CD4-positive, alpha-beta memory T cell (primary cell): ENCODE measurements at regions not wholly inside any gene's neighbourhood (a gene's known extent, or its start where the extent isn't known, plus 50 kb on each side); places are given as distances from the start of the nearest gene placed in this dataset.

Experiments
- CTCF ChIA-PET: fragments of 350-600 bp; sonication (Branson Sonifier 250); formaldehyde crosslinking; loops from one replicate; lab custom pipeline; 2021; ENCODE audit warnings: inconsistent platforms; ENCODE audit not compliant: partially characterized antibody; lab: Charles Lee
- POLR2A ChIA-PET: fragments of 350-600 bp; sonication (Branson Sonifier 250); formaldehyde crosslinking; loops from one replicate; lab custom pipeline; 2021; ENCODE audit not compliant: partially characterized antibody; lab: Charles Lee
- DNase-seq, 5 donors: peaks; one replicate each; pipeline versions ENCODE4 v3.0.0 to v3.0.0-alpha.2; 2020 to 2022; ENCODE audit warnings: mixed read lengths in 1 of 5
- H3K27ac ChIP-seq: one replicate; pipeline ENCODE4 v1.7.0; 2013; ENCODE audit warnings: low read depth, low read length
- H3K27me3 ChIP-seq: 2 replicates; pipeline ENCODE4 v1.7.0; 2013; ENCODE audit warnings: mild to moderate bottlenecking, low read length, moderate library complexity; ENCODE audit not compliant: insufficient read depth
- H3K36me3 ChIP-seq: 2 replicates; pipeline ENCODE4 v1.7.0; 2013; ENCODE audit warnings: mild to moderate bottlenecking, low read length, moderate library complexity; ENCODE audit not compliant: insufficient read depth
- H3K4me1 ChIP-seq: 2 replicates; pipeline ENCODE4 v1.7.0; 2013; ENCODE audit warnings: mild to moderate bottlenecking, low read length, moderate library complexity; ENCODE audit not compliant: insufficient read depth
- H3K4me3 ChIP-seq, 2 donors: one replicate each; pipeline ENCODE4 v1.7.0; 2013; ENCODE audit warnings: low read length in 2 of 2, mild to moderate bottlenecking in 1 of 2
- H3K9me3 ChIP-seq, 2 donors: one replicate each; pipeline ENCODE4 v1.7.0; 2013; ENCODE audit warnings: low read length in 2 of 2, control low read depth in 1 of 2; ENCODE audit not compliant: control insufficient read depth in 1 of 2
- H3K27ac Mint-ChIP-seq, 7 donors: one replicate each; pipeline ENCODE4 v1.8.0; 2020 to 2021; ENCODE audit warnings: mixed read lengths in 7 of 7, mild to moderate bottlenecking in 6 of 7, inconsistent platforms in 3 of 7, moderate library complexity in 3 of 7
- H3K27me3 Mint-ChIP-seq, 2 donors: one replicate each; pipeline ENCODE4 v1.8.0; 2020 to 2021; ENCODE audit warnings: mixed read lengths in 2 of 2
- H3K36me3 Mint-ChIP-seq, 2 donors: one replicate each; pipeline ENCODE4 v1.8.0; 2020 to 2021; ENCODE audit warnings: mixed read lengths in 2 of 2, inconsistent platforms in 1 of 2, mild to moderate bottlenecking in 1 of 2
- H3K4me1 Mint-ChIP-seq, 4 donors: one replicate each; pipeline ENCODE4 v1.8.0; 2020 to 2021; ENCODE audit warnings: mixed read lengths in 4 of 4, mild to moderate bottlenecking in 1 of 4
- H3K4me3 Mint-ChIP-seq, 8 donors: one replicate each; pipeline ENCODE4 v1.8.0; 2020 to 2021; ENCODE audit warnings: mixed read lengths in 8 of 8, mild to moderate bottlenecking in 7 of 8, moderate library complexity in 6 of 8, inconsistent platforms in 3 of 8
- H3K9me3 Mint-ChIP-seq, 8 donors: one replicate each; pipeline ENCODE4 v1.8.0; 2020 to 2021; ENCODE audit warnings: mixed read lengths in 8 of 8, mild to moderate bottlenecking in 5 of 8, inconsistent platforms in 3 of 8, moderate library complexity in 1 of 8
- intact Hi-C: fragments of 100-400 bp; cut with micrococcal nuclease; formaldehyde crosslinking; loops from one replicate; pipeline ENCODE4 v1.15.1; 2023

DNA sequence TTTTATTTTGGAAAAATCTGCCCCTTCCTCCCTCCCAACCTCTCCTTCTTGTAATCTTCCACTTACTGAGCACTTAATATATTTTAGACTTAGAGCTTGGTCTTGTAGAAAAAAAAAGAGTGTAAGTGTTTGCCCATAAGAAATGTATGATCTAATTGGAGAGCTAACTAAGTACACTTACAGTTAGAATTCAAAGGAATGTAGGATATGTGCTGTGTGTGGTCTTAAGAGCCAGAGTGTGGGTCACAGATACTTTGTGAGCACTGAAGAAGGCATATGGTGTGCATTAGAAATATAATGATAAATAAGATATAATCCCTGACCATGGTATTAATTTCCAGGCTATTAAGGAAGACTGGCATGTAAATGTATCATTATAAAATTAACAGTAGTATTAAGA is 91.8 kb upstream of the ZNF521 start:
- H3K27ac Mint-ChIP-seq: no peak overlapping the region
- intact Hi-C loops: no loop called here
- H3K27ac ChIP-seq: no peak overlapping the region

GRCh38 chr18:25435149-25435782 is 83.3 kb upstream of the ZNF521 start:
- H3K27me3 Mint-ChIP-seq: no peaks in the 10 kb centered on the region
- intact Hi-C loops: no loop called here
- no peak overlapping the region for H3K4me3 ChIP-seq
- no peaks in the 10 kb centered on the region for H3K36me3 ChIP-seq
- H3K27ac ChIP-seq: no peak overlapping the region
- no peaks in the 10 kb centered on the region for H3K36me3 Mint-ChIP-seq
- POLR2A ChIA-PET: no interaction called here
- H3K9me3 ChIP-seq: no peaks in the 10 kb centered on the region
- no peak overlapping the region for H3K27ac Mint-ChIP-seq
- CTCF ChIA-PET: interaction anchor here (1.9 kb wide), 1 partner anchor 24 kb away, joined by 4 read pairs; no protein-coding TSS in a partner anchor
- H3K4me1 ChIP-seq: no peaks in the 10 kb centered on the region
- no peak overlapping the region for H3K4me3 Mint-ChIP-seq
- no peaks in the 10 kb centered on the region for H3K27me3 ChIP-seq
- DNase-seq: no peak
- H3K4me1 Mint-ChIP-seq: no peaks in the 10 kb centered on the region
- H3K9me3 Mint-ChIP-seq: peaks cover 0 to 3% (median 0%) of the 10 kb centered on the region in 8 donors

More for the DNA sequence above, 91.8 kb upstream of the ZNF521 start:
- Mint-ChIP-seq H3K4me3 (no peak overlapping the region), H3K4me1 (no peaks in the 10 kb centered on the region), H3K36me3 (no peaks in the 10 kb centered on the region), H3K27me3 (no peaks in the 10 kb centered on the region), H3K9me3 (peaks cover 0 to 7% (median 2%) of the 10 kb centered on the region in 8 donors)
- no peaks in the 10 kb centered on the region for H3K27me3 ChIP-seq
- H3K4me1 ChIP-seq: no peaks in the 10 kb centered on the region
- no peak for DNase-seq
- ChIA-PET CTCF (no interaction called here), POLR2A (no interaction called here)
- no peak overlapping the region for H3K4me3 ChIP-seq
- H3K9me3 ChIP-seq: no peaks in the 10 kb centered on the region
- H3K36me3 ChIP-seq: no peaks in the 10 kb centered on the region

- CTCF ChIA-PET: no interaction called here
Observed at GRCh38 chr18:25434745-25435144, 82.8 kb upstream of the ZNF521 start.

DNA sequence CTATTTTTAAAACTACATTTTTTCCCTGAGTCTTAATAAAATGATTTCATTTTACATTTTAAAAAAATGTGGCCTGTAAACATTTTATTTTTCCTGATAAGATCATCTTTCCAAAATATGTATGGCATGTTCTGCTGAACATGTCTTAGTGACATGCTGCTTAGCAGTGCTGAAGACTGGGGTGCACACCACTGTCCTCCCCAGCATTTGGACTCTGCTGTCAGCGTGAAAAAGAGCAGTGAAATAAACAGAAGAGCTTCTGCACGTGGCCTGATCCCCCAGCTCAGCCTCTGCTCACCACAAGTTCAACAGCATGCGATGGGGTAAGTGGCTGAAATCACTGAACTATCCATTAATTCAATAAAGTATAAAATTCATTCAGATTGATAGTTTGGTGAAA is 81.6 kb upstream of the ZNF521 start:
- intact Hi-C loops: no loop called here
- no peaks in the 10 kb centered on the region for H3K27me3 Mint-ChIP-seq
- H3K4me1 Mint-ChIP-seq: no peaks in the 10 kb centered on the region
- H3K36me3 ChIP-seq: no peaks in the 10 kb centered on the region
- no peak overlapping the region for H3K27ac Mint-ChIP-seq
- no peaks in the 10 kb centered on the region for H3K9me3 ChIP-seq
- no peaks in the 10 kb centered on the region for H3K36me3 Mint-ChIP-seq
- H3K9me3 Mint-ChIP-seq: peaks cover 0 to 3% (median 0%) of the 10 kb centered on the region in 8 donors
- H3K27me3 ChIP-seq: no peaks in the 10 kb centered on the region
- H3K4me3 Mint-ChIP-seq: no peak overlapping the region
- ChIA-PET POLR2A (no interaction called here), CTCF (no interaction called here)
- H3K4me1 ChIP-seq: no peaks in the 10 kb centered on the region
- DNase-seq: no peak
- no peak overlapping the region for H3K27ac ChIP-seq
- no peak overlapping the region for H3K4me3 ChIP-seq

More at GRCh38 chr18:25434745-25435144, 82.8 kb upstream of the ZNF521 start:
- Histone ChIP-seq H3K4me3 (no peak overlapping the region), H3K4me1 (no peaks in the 10 kb centered on the region), H3K36me3 (no peaks in the 10 kb centered on the region), H3K27ac (no peak overlapping the region), H3K27me3 (no peaks in the 10 kb centered on the region), H3K9me3 (no peaks in the 10 kb centered on the region)
- Mint-ChIP-seq H3K27me3 (no peaks in the 10 kb centered on the region), H3K4me3 (no peak overlapping the region), H3K27ac (no peak overlapping the region), H3K4me1 (no peaks in the 10 kb centered on the region), H3K36me3 (no peaks in the 10 kb centered on the region), H3K9me3 (peaks cover 0 to 3% (median 0%) of the 10 kb centered on the region in 8 donors)
- intact Hi-C loops: no loop called here
- POLR2A ChIA-PET: no interaction called here
- DNase-seq: no peak

DNA sequence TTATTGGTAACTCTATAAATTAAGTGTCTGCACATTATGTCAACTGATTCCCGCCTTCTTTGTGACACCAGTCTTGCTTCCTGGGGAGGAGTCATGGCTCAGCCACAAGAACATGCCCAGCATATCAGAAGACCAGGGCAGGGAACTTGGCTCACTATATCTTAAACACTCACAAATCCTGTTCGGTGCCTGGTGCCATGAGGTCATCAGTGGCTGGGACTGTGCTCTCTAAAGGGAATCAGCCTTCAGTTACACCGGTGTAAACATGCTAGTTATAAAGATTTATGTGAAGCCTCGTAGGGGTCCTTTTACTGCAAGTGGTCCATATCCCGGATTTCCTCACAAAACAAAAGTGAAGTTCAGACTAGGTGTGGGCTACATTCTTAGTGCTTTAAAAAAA is 73.1 kb upstream of the ZNF521 start:
- Mint-ChIP-seq H3K27ac (no peak overlapping the region), H3K9me3 (peaks cover 0 to 11% (median 3%) of the 10 kb centered on the region in 8 donors)
- CTCF ChIA-PET: no interaction called here

GRCh38 chr18:25423760-25424159 is 71.8 kb upstream of the ZNF521 start:
- Histone ChIP-seq H3K27ac (no peak overlapping the region), H3K4me1 (no peaks in the 10 kb centered on the region), H3K9me3 (no peaks in the 10 kb centered on the region), H3K36me3 (no peaks in the 10 kb centered on the region), H3K4me3 (no peak overlapping the region), H3K27me3 (no peaks in the 10 kb centered on the region)
- intact Hi-C loops: no loop called here
- Mint-ChIP-seq H3K4me3 (no peak overlapping the region), H3K4me1 (no peaks in the 10 kb centered on the region), H3K9me3 (peaks cover 0 to 11% (median 3%) of the 10 kb centered on the region in 8 donors), H3K36me3 (no peaks in the 10 kb centered on the region), H3K27me3 (no peaks in the 10 kb centered on the region), H3K27ac (no peak overlapping the region)
- ChIA-PET POLR2A (no interaction called here), CTCF (no interaction called here)
- no peak for DNase-seq

More for the DNA sequence above, 73.1 kb upstream of the ZNF521 start:
- no peak overlapping the region for H3K27ac ChIP-seq
- H3K27me3 ChIP-seq: no peaks in the 10 kb centered on the region
- H3K36me3 Mint-ChIP-seq: no peaks in the 10 kb centered on the region
- H3K4me3 ChIP-seq: no peak overlapping the region
- no peak overlapping the region for H3K4me3 Mint-ChIP-seq
- intact Hi-C loops: no loop called here
- DNase-seq: no peak
- no peaks in the 10 kb centered on the region for H3K9me3 ChIP-seq
- no peaks in the 10 kb centered on the region for H3K36me3 ChIP-seq
- no peaks in the 10 kb centered on the region for H3K4me1 Mint-ChIP-seq
- H3K27me3 Mint-ChIP-seq: no peaks in the 10 kb centered on the region
- no peaks in the 10 kb centered on the region for H3K4me1 ChIP-seq
- POLR2A ChIA-PET: no interaction called here

DNA sequence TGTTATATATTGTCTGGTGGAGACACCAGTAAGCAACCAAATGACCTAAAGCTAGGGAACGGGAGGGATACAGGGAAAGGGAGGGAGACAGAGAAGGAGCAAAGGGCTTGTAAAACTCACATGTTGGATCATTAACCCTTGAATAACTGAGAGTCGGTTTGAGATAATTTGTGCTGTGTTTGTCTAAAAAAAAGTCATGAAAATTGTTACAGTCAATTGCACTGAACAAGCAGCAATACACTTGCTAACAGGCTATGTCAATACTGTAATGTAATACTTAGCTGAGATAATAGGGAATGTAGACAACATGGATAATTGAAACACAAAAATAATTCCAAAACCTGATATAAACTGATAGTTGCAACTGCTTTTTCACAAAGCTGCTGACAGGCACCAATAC is 71.3 kb upstream of the ZNF521 start:
- H3K4me1 ChIP-seq: no peaks in the 10 kb centered on the region
- no peaks in the 10 kb centered on the region for H3K9me3 ChIP-seq
- no peak overlapping the region for H3K27ac Mint-ChIP-seq
- no peak for DNase-seq
- H3K4me3 Mint-ChIP-seq: no peak overlapping the region
- H3K36me3 Mint-ChIP-seq: no peaks in the 10 kb centered on the region
- ChIA-PET CTCF (no interaction called here), POLR2A (no interaction called here)
- no peak overlapping the region for H3K27ac ChIP-seq
- intact Hi-C loops: no loop called here
- peaks cover 0 to 10% (median 3%) of the 10 kb centered on the region in 8 donors for H3K9me3 Mint-ChIP-seq
- no peaks in the 10 kb centered on the region for H3K36me3 ChIP-seq
- no peaks in the 10 kb centered on the region for H3K4me1 Mint-ChIP-seq
- no peaks in the 10 kb centered on the region for H3K27me3 Mint-ChIP-seq
- H3K27me3 ChIP-seq: no peaks in the 10 kb centered on the region
- no peak overlapping the region for H3K4me3 ChIP-seq
